NCI-H446 (cell line): ENCODE measurements at regions not wholly inside any gene's neighbourhood (a gene's known extent, or its start where the extent isn't known, plus 50 kb on each side); places are given as distances from the start of the nearest gene placed in this dataset.
A peak's percentile ranks its signal among the peaks of the same experiment; 100 is the strongest.
"Not testable (repeated sequence)": the region's sequence is repeated elsewhere in the genome, so short reads cannot be mapped to it uniquely, and the experiment has no call there.

Source experiments
- DNase-seq, 2 experiments: peaks; one replicate each; lab custom pipeline; 2025; lab: John Stamatoyannopoulos, UW

- no peak for DNase-seq
Measured at GRCh38 chr7:145919712-145920111, 196.9 kb upstream of the CNTNAP2 start.

- no peak for DNase-seq
Measured at GRCh38 chr7:145916776-145917175, 199.8 kb upstream of the CNTNAP2 start.

- no peak for DNase-seq
Measured at GRCh38 chr7:145915679-145916078, 200.9 kb upstream of the CNTNAP2 start.

- no peak for DNase-seq
Measured at GRCh38 chr7:145909991-145910513, 206.5 kb upstream of the CNTNAP2 start.

GRCh38 chr7:145903658-145904057 is 212.9 kb upstream of the CNTNAP2 start:
- no peak for DNase-seq

- no peak for DNase-seq
Measured at GRCh38 chr7:145902123-145902522, 214.5 kb upstream of the CNTNAP2 start.

- DNase-seq: no peak
Measured at GRCh38 chr7:145899938-145900337, 216.7 kb upstream of the CNTNAP2 start.

- no peak for DNase-seq
Measured at GRCh38 chr7:145893925-145894535, 222.6 kb upstream of the CNTNAP2 start.

GRCh38 chr7:145884716-145885514 is 231.7 kb upstream of the CNTNAP2 start:
- no peak for DNase-seq

- DNase-seq: no peak
Measured at GRCh38 chr7:145876376-145876775, 240.2 kb upstream of the CNTNAP2 start.

- DNase-seq: no peak
Measured at GRCh38 chr7:145875267-145875666, 241.3 kb upstream of the CNTNAP2 start.

GRCh38 chr7:145868935-145869334 is 247.7 kb upstream of the CNTNAP2 start:
- no peak for DNase-seq

GRCh38 chr7:145862212-145862611 is 254.4 kb upstream of the CNTNAP2 start:
- DNase-seq: no peak

- DNase-seq: no peak
Measured at GRCh38 chr7:145860809-145861208, 255.8 kb upstream of the CNTNAP2 start.

- no peak for DNase-seq
Measured at GRCh38 chr7:145850636-145851035, 266.0 kb upstream of the CNTNAP2 start.

GRCh38 chr7:145848691-145849090 is 267.9 kb upstream of the CNTNAP2 start:
- peak in 1 of 2 experiments; percentile 22 for DNase-seq

GRCh38 chr7:145845345-145845744 is 271.3 kb upstream of the CNTNAP2 start:
- no peak for DNase-seq

- no peak for DNase-seq
Measured at GRCh38 chr7:145839814-145840213, 276.8 kb upstream of the CNTNAP2 start.

GRCh38 chr7:145831616-145832206 is 284.9 kb upstream of the CNTNAP2 start:
- DNase-seq: no peak

- DNase-seq: no peak
Measured at GRCh38 chr7:145817687-145818086, 298.9 kb upstream of the CNTNAP2 start.

GRCh38 chr7:145812218-145812617 is 304.4 kb upstream of the CNTNAP2 start:
- DNase-seq: no peak

GRCh38 chr7:145805496-145805895 is 311.1 kb upstream of the CNTNAP2 start:
- not testable (repeated sequence) for DNase-seq

- no peak for DNase-seq
Measured at GRCh38 chr7:145797507-145797906, 319.1 kb upstream of the CNTNAP2 start.
